HUES48 (cell line): ENCODE measurements at regions not wholly inside any gene's neighbourhood (a gene's known extent, or its start where the extent isn't known, plus 50 kb on each side); places are given as distances from the start of the nearest gene placed in this dataset.

Source experiments
- H3K27ac ChIP-seq: one replicate; pipeline ENCODE4 v1.7.0; 2013; ENCODE audit warnings: low read depth, low read length, inconsistent platforms
- H3K27me3 ChIP-seq: 2 replicates; pipeline ENCODE4 v1.6.1; 2013; ENCODE audit warnings: mild to moderate bottlenecking, low read length; ENCODE audit not compliant: control insufficient read depth, insufficient read depth
- H3K36me3 ChIP-seq: 2 replicates; pipeline ENCODE4 v1.6.1; 2013; ENCODE audit warnings: low read length; ENCODE audit not compliant: control insufficient read depth, insufficient read depth
- H3K4me1 ChIP-seq: 2 replicates; pipeline ENCODE4 v1.6.1; 2013; ENCODE audit warnings: mild to moderate bottlenecking, low read length; ENCODE audit not compliant: control insufficient read depth, insufficient read depth
- H3K4me3 ChIP-seq: 2 replicates; pipeline ENCODE4 v1.5.1; 2013; ENCODE audit warnings: mild to moderate bottlenecking, low read depth, low read length
- H3K9ac ChIP-seq: 2 replicates; pipeline ENCODE4 v1.6.1; 2013; ENCODE audit warnings: mild to moderate bottlenecking, low read depth, low read length, moderate library complexity
- H3K9me3 ChIP-seq: 2 replicates; pipeline ENCODE4 v1.6.1; 2013; ENCODE audit warnings: low read length; ENCODE audit not compliant: control insufficient read depth, insufficient read depth

GRCh38 chr18:73707035-73707434 lies 440.6 kb downstream of the FBXO15 start:
- Histone ChIP-seq H3K4me1 (no peaks in the 10 kb centered on the region), H3K36me3 (no peaks in the 10 kb centered on the region), H3K27ac (no peak overlapping the region), H3K4me3 (no peak overlapping the region), H3K27me3 (no peaks in the 10 kb centered on the region), H3K9ac (no peak overlapping the region), H3K9me3 (no peaks in the 10 kb centered on the region)

DNA sequence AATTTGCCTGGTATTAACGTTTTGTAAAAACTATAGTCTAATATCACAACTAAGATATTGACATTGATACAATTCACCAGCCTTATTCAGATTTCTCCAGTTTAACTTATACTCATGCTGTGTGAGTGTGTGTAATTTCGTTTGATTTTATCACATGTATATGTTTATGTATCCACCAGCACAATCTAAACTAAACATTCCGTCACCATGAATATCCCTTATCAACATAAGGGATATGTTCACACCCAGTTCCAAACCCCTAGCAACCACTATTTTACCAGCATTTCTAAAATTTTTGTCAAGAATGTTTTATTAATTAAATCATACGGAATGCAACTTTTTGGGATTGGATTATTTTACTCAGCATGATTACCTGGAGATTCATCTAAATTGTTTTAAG lies 450.3 kb downstream of the FBXO15 start:
- Histone ChIP-seq H3K9ac (no peak overlapping the region), H3K27ac (no peak overlapping the region), H3K36me3 (no peaks in the 10 kb centered on the region), H3K4me1 (no peaks in the 10 kb centered on the region), H3K9me3 (no peaks in the 10 kb centered on the region), H3K4me3 (no peak overlapping the region), H3K27me3 (no peaks in the 10 kb centered on the region)

GRCh38 chr18:73696698-73697097 lies 450.9 kb downstream of the FBXO15 start:
- Histone ChIP-seq H3K4me3 (no peak overlapping the region), H3K4me1 (no peaks in the 10 kb centered on the region), H3K27ac (no peak overlapping the region), H3K9ac (no peak overlapping the region), H3K36me3 (no peaks in the 10 kb centered on the region), H3K9me3 (no peaks in the 10 kb centered on the region), H3K27me3 (no peaks in the 10 kb centered on the region)

GRCh38 chr18:73696171-73696570 lies 451.5 kb downstream of the FBXO15 start:
- H3K27ac ChIP-seq, result no peak overlapping the region
- H3K4me1 ChIP-seq, result no peaks in the 10 kb centered on the region
- H3K9ac ChIP-seq, result no peak overlapping the region
- H3K4me3 ChIP-seq, result no peak overlapping the region
- no peaks in the 10 kb centered on the region for H3K27me3 ChIP-seq
- H3K36me3 ChIP-seq, result no peaks in the 10 kb centered on the region
- H3K9me3 ChIP-seq, result no peaks in the 10 kb centered on the region

DNA sequence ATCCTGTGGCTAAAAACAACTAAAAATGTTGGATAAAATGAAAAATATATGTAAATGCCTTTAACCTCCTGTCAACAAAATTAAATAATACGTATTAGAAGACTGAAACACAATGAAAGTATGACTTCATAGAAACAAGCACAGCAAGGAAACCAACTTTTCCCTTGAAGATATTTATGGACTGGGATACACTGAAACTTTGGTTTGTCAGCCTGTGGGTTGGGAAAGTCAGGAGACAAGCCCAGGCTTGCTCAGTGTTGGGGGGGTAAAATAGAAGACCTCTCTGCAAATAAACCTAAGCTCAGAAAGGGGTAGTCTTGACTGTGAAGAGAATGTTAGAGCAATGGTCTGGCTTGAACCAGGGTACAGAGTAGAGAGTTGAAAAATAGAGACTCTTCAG lies 454.5 kb downstream of the FBXO15 start:
- H3K9ac ChIP-seq, result no peak overlapping the region
- H3K27me3 ChIP-seq, result no peaks in the 10 kb centered on the region
- peaks cover 16% of the 10 kb centered on the region for H3K4me1 ChIP-seq
- no peaks in the 10 kb centered on the region for H3K36me3 ChIP-seq
- no peaks in the 10 kb centered on the region for H3K9me3 ChIP-seq
- no peak overlapping the region for H3K27ac ChIP-seq
- H3K4me3 ChIP-seq, result no peak overlapping the region

- Histone ChIP-seq H3K36me3 (no peaks in the 10 kb centered on the region), H3K4me3 (no peak overlapping the region), H3K9me3 (no peaks in the 10 kb centered on the region), H3K27ac (no peak overlapping the region), H3K27me3 (no peaks in the 10 kb centered on the region), H3K9ac (no peak overlapping the region), H3K4me1 (peaks cover 16% of the 10 kb centered on the region)
These were observed 456.0 kb downstream of the FBXO15 start for GRCh38 chr18:73691624-73692023.

DNA sequence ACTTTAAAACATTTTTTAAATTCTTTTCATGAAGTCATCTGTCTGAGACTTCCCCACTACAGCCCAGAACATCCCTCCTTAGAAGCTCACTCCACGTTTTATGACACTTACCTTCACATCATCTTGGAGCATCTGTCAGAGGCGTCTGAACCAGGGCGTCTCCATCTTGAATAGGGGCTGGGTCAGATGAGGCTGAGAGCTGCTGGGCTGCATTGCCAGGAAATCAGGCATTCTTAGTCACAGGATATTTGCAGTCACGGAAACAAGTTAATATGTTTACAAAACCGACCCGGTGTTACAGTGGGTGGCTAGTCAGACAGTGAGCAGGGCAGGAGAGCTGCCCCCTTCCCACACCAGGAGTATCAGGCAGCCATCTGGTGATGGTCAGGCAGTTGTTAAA lies 456.5 kb downstream of the FBXO15 start:
- Histone ChIP-seq H3K36me3 (no peaks in the 10 kb centered on the region), H3K9ac (no peak overlapping the region), H3K9me3 (no peaks in the 10 kb centered on the region), H3K4me3 (no peak overlapping the region), H3K4me1 (peaks cover 16% of the 10 kb centered on the region), H3K27ac (no peak overlapping the region), H3K27me3 (no peaks in the 10 kb centered on the region)

DNA sequence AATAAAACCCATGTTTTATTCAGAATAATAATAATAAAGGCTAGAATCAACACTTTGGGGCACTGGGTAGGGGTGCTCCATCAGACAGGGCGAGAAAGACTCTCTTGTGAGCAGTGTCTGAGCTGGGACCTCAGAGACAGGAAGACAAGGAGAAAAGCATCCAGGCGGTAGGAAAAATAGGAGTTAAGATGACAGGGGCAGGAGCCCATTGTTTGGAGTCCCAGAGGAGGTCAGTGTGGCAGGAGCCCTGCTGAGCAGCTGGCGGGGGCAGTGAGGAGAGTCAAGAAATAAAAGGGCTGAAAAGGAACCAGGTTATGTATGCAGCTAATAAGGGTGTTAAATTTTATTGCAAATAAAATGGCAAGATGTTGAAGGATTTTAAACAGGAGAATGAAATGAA lies 457.4 kb downstream of the FBXO15 start:
- Histone ChIP-seq H3K27ac (no peak overlapping the region), H3K4me3 (no peak overlapping the region), H3K36me3 (no peaks in the 10 kb centered on the region)

DNA sequence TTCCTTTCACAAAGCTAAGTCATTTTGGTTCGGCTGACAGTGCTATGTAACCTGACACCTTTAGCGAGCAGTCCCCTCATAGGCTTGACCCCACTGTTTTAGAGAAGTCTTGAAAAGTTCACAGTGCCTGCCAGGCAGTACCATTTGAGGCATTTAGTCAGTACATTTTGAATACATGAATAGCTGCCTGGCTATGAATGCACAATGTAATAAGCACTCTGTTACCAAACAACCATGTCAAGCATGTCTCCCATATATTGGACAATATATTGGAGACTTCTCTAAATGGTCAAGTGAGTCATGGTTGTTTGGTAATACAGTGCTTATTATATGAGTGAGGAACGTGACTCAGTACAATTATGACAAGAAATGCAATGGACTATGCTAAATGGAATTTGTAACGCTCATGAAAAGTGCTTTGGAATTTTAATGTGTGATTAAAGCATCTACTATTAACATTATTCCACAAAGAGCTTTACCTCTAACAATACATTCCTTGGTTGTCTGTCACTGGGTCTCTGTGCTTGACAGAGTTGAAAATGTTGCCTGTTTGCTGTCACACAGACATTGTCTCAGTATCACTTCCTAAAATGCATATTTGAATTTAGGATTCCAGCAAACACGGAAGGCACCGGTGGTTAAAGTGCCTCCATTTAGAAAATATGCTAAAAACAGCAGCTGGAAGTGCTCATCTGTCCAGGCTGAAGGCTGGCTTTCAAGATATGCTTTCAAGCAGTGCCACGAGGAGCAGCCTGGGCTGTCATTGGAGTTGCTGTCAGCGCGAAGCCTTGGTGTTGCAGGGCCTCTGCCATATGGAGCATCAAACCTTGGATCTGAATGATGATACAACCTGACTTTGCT lies 458.6 kb downstream of the FBXO15 start:
- no peak overlapping the region for H3K4me3 ChIP-seq

More for the DNA sequence above, 457.4 kb downstream of the FBXO15 start:
- no peak overlapping the region for H3K9ac ChIP-seq
- H3K27me3 ChIP-seq, result no peaks in the 10 kb centered on the region
- H3K9me3 ChIP-seq, result no peaks in the 10 kb centered on the region
- H3K4me1 ChIP-seq, result peaks cover 16% of the 10 kb centered on the region

GRCh38 chr18:73688161-73688560 lies 459.5 kb downstream of the FBXO15 start:
- no peaks in the 10 kb centered on the region for H3K9me3 ChIP-seq
- peaks cover 16% of the 10 kb centered on the region for H3K4me1 ChIP-seq
- no peak overlapping the region for H3K9ac ChIP-seq
- no peaks in the 10 kb centered on the region for H3K27me3 ChIP-seq
- H3K4me3 ChIP-seq, result no peak overlapping the region
- no peaks in the 10 kb centered on the region for H3K36me3 ChIP-seq
- no peak overlapping the region for H3K27ac ChIP-seq

More for the DNA sequence above, 458.6 kb downstream of the FBXO15 start:
- Histone ChIP-seq H3K9me3 (no peaks in the 10 kb centered on the region), H3K9ac (no peak overlapping the region), H3K27ac (no peak overlapping the region), H3K36me3 (no peaks in the 10 kb centered on the region), H3K4me1 (peaks cover 16% of the 10 kb centered on the region), H3K27me3 (no peaks in the 10 kb centered on the region)

DNA sequence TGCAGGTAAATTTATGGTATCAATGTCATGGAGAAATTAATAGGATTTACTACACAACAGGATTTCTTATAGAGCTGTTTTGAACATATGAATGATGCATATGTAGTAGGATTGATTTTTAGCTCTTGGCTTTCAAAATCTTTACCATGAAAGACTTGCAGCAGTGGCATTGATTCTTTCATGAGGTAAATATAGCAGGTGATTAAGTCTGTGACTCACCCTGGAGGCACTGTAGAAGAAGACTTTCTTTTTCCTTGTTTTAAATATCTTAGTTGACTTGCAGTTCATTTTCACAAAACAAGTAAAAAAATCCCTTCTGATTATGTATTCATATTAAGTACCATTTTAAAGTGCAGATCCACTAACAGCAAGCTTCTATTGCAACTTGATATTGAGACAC lies 463.0 kb downstream of the FBXO15 start:
- peaks cover 8% of the 10 kb centered on the region; the same call in 1 of the 2 replicates for H3K4me1 ChIP-seq
- no peak overlapping the region for H3K9ac ChIP-seq
- no peak overlapping the region for H3K4me3 ChIP-seq

More for the DNA sequence above, 463.0 kb downstream of the FBXO15 start:
- Histone ChIP-seq H3K27ac (no peak overlapping the region), H3K9me3 (no peaks in the 10 kb centered on the region), H3K27me3 (no peaks in the 10 kb centered on the region), H3K36me3 (no peaks in the 10 kb centered on the region)
